PC-9 (cell line): ENCODE measurements at regions not wholly inside any gene's neighbourhood (a gene's known extent, or its start where the extent isn't known, plus 50 kb on each side); places are given as distances from the start of the nearest gene placed in this dataset.

ENCODE experiments used
- CTCF ChIP-seq: fragments of 200-600 bp; sonication (generic); conservative IDR thresholded peaks from 2 replicates; pipeline ENCODE4 v1.6.1; 2017; ENCODE audit warnings: mixed run types, antibody characterized with exemption, mild to moderate bottlenecking, moderate library complexity
- EZH2 ChIP-seq: fragments of 200-600 bp; sonication (generic); IDR thresholded peaks from 2 replicates; pipeline ENCODE4 v1.8.0; 2017; ENCODE audit warnings: antibody characterized with exemption, low read depth

DNA sequence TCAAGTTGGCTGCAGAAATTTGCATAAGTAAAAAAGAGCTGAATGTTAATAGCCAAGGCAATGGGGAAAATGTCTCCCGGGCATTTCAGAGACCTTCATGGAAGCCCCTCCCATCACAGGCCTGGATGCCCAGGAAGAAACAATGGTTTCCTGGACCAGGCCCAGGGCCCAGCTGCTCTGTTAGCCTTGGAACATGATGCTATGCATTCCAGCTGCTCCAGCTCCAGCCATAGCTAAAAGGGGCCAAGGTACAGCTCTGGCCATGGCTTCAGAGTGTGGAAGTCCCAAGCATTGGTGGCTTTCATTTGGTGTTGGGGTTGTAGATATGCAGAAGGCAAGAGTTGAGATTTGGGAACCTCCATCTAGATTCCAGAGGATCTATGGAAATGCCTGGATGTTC lies 508.3 kb downstream of the SPRY1 start:
- TF ChIP-seq CTCF (no peak), EZH2 (no peak)
